GM23338 (cell line): ENCODE measurements at regions not wholly inside any gene's neighbourhood (a gene's known extent, or its start where the extent isn't known, plus 50 kb on each side); places are given as distances from the start of the nearest gene placed in this dataset.
A peak's percentile ranks its signal among the peaks of the same experiment; 100 is the strongest.

Experiments
- ATAC-seq: fragments of 200-7000 bp; cut with Tn5 transposase; 3 replicates; pipeline ENCODE4 v1.9.1; 2020
- DNase-seq: peaks from one replicate; pipeline ENCODE4 v3.0.0-alpha.2; 2015; ENCODE audit warnings: low spot score
- H2AFZ ChIP-seq: fragments of 200-600 bp; sonication (generic); 2 replicates; pipeline ENCODE4 v1.8.0; 2016; ENCODE audit warnings: antibody characterized with exemption, mild to moderate bottlenecking, moderate library complexity
- H3F3A ChIP-seq: fragments of 200-600 bp; sonication (generic); replicated peaks from 2 replicates; pipeline ENCODE4 v1.8.0; 2017; ENCODE audit warnings: antibody characterized with exemption, mixed run types, low read depth
- H3K27ac ChIP-seq: fragments of 200-600 bp; sonication (generic); 2 replicates; pipeline ENCODE4 v1.6.1; 2016; ENCODE audit warnings: low read depth
- H3K27me3 ChIP-seq: fragments of 200-600 bp; sonication (generic); 2 replicates; pipeline ENCODE4 v1.8.0; 2016; ENCODE audit warnings: mild to moderate bottlenecking, mixed run types, moderate library complexity; ENCODE audit not compliant: insufficient read depth
- H3K36me3 ChIP-seq: fragments of 200-600 bp; sonication (generic); 2 replicates; pipeline ENCODE4 v1.8.0; 2016; ENCODE audit warnings: mild to moderate bottlenecking; ENCODE audit not compliant: insufficient read depth
- H3K4me1 ChIP-seq: fragments of 200-600 bp; sonication (generic); 2 replicates; pipeline ENCODE4 v1.8.0; 2016; ENCODE audit warnings: mild to moderate bottlenecking, moderate library complexity; ENCODE audit not compliant: insufficient read depth
- H3K4me2 ChIP-seq: fragments of 200-600 bp; sonication (generic); 2 replicates; pipeline ENCODE4 v1.7.1; 2017; ENCODE audit warnings: mixed run types
- H3K4me3 ChIP-seq: fragments of 200-600 bp; sonication (generic); 2 replicates; pipeline ENCODE4 v1.6.1; 2016; ENCODE audit warnings: mixed run types
- H3K79me2 ChIP-seq: fragments of 200-600 bp; sonication (generic); replicated peaks from 2 replicates; pipeline ENCODE4 v1.8.0; 2017; ENCODE audit warnings: mild to moderate bottlenecking; ENCODE audit not compliant: insufficient read depth
- H3K9me2 ChIP-seq: fragments of 200-600 bp; sonication (generic); 2 replicates; pipeline ENCODE4 v1.8.0; 2017; ENCODE audit not compliant: insufficient read depth
- H4K20me1 ChIP-seq: fragments of 200-600 bp; sonication (generic); replicated peaks from 2 replicates; pipeline ENCODE4 v1.8.0; 2017; ENCODE audit warnings: mild to moderate bottlenecking; ENCODE audit not compliant: insufficient read depth
- H3K27ac Mint-ChIP-seq: 2 replicates; pipeline ENCODE4 v1.8.0; 2020; ENCODE audit warnings: inconsistent platforms, mild to moderate bottlenecking, moderate library complexity, mixed read lengths
- H3K27me3 Mint-ChIP-seq: 3 replicates; pipeline ENCODE4 v1.8.0; 2022; ENCODE audit warnings: low read depth, mild to moderate bottlenecking, moderate library complexity, mixed read lengths, inconsistent platforms; ENCODE audit not compliant: insufficient read depth, poor library complexity
- H3K36me3 Mint-ChIP-seq: 3 replicates; pipeline ENCODE4 v1.8.0; 2021; ENCODE audit warnings: low read depth, mild to moderate bottlenecking, inconsistent platforms, moderate library complexity, mixed read lengths
- H3K4me1 Mint-ChIP-seq: 3 replicates; pipeline ENCODE4 v1.8.0; 2020; ENCODE audit warnings: mild to moderate bottlenecking, inconsistent platforms, mixed read lengths
- H3K4me3 Mint-ChIP-seq: 3 replicates; pipeline ENCODE4 v1.8.0; 2021; ENCODE audit warnings: moderate library complexity, mild to moderate bottlenecking, inconsistent platforms, mixed read lengths
- H3K9me3 Mint-ChIP-seq: 3 replicates; pipeline ENCODE4 v1.8.0; 2020; ENCODE audit warnings: moderate library complexity, mild to moderate bottlenecking, inconsistent platforms, mixed read lengths
- CREB1 ChIP-seq: fragments of 250-450 bp; sonication (Bioruptor Pico); IDR thresholded peaks from 2 replicates; pipeline ENCODE4 v1.5.0; 2020; ENCODE audit warnings: low read depth, mild to moderate bottlenecking, moderate library complexity
- CTCF ChIP-seq, 2 experiments: fragments of 200-600 bp in 1 of 2; sonication (generic) in 1 of 2; conservative IDR thresholded peaks; 2 replicates each; pipeline versions ENCODE4 v1.5.1 to v1.6.1; 2016 to 2017; ENCODE audit warnings: antibody characterized with exemption in 2 of 2, low read depth in 2 of 2, mild to moderate bottlenecking in 2 of 2, moderate library complexity in 1 of 2
- EZH2 ChIP-seq: fragments of 200-600 bp; sonication (generic); IDR thresholded peaks from one replicate; pipeline ENCODE4 v1.8.0; 2017; ENCODE audit warnings: antibody characterized with exemption, mild to moderate bottlenecking, low read depth; ENCODE audit not compliant: unreplicated experiment
- JUNB ChIP-seq: IDR thresholded peaks from one replicate; pipeline ENCODE4 v1.6.1; 2016; ENCODE audit warnings: antibody characterized with exemption; ENCODE audit not compliant: unreplicated experiment
- NANOG ChIP-seq: IDR thresholded peaks from 2 replicates; pipeline ENCODE4 v1.6.1; 2016; ENCODE audit warnings: antibody characterized with exemption, borderline replicate concordance
- POLR2AphosphoS5 ChIP-seq: IDR thresholded peaks from 2 replicates; pipeline ENCODE4 v1.6.1; 2016; ENCODE audit warnings: antibody characterized with exemption, low read depth
- STAT1 ChIP-seq: IDR thresholded peaks from one replicate; pipeline ENCODE4 v1.6.1; 2016; ENCODE audit warnings: antibody characterized with exemption; ENCODE audit not compliant: unreplicated experiment
- ZNF114 ChIP-seq: fragments of 250-450 bp; sonication (Bioruptor Pico); IDR thresholded peaks from 2 replicates; pipeline ENCODE4 v1.5.0; 2020; ENCODE audit warnings: mild to moderate bottlenecking, moderate library complexity
- ZNF331 ChIP-seq: fragments of 250-450 bp; sonication (Bioruptor Pico); IDR thresholded peaks from 2 replicates; pipeline ENCODE4 v1.5.0; 2020; ENCODE audit warnings: low read depth, mild to moderate bottlenecking, moderate library complexity
- TF ChIP-seq, protein P1 (sequence below): fragments of 250-450 bp; sonication (Bioruptor Pico); IDR thresholded peaks from 2 replicates; pipeline ENCODE4 v1.5.0; 2020; ENCODE audit warnings: mild to moderate bottlenecking, moderate library complexity
- TF ChIP-seq, protein P2 (sequence below): IDR thresholded peaks from 2 replicates; pipeline ENCODE4 v1.6.1; 2016; ENCODE audit warnings: antibody characterized with exemption
- TF ChIP-seq, protein P3 (sequence below): IDR thresholded peaks from one replicate; pipeline ENCODE4 v1.6.1; 2018; ENCODE audit warnings: antibody characterized with exemption; ENCODE audit not compliant: unreplicated experiment

DNA sequence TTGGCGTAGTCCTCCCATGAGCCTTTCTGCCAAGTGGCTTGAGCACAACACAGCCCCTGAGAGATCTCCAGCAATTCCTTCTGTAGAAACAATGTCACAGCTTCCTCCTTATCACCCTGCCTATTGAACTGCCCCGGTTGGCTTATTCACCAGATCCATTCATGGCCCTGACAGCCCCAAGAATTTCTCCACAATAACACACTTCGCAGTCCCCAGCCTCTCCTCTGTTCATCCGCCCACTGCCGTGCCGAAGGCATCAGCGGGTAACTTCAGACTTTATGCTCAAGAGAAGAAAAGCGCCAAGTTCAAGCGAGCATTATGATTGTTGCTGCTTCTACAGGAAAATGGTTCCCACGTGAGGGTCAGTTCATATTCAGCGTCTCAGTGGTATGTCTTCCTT, 403.9 kb downstream of the VPS13C start:
- no peak overlapping the region for H3K27ac Mint-ChIP-seq
- H2AFZ ChIP-seq = 0 out of 2 replicates have a peak overlapping the region, but pooled peaks have one; percentile 38
- peaks cover 15% of the 10 kb centered on the region for H3K4me1 ChIP-seq
- no peak overlapping the region for H3K4me2 ChIP-seq
- no peaks in the 10 kb centered on the region for H3K36me3 ChIP-seq
- DNase-seq = no peak
- no peak overlapping the region for H3K4me3 ChIP-seq
- H3K36me3 Mint-ChIP-seq = no peaks in the 10 kb centered on the region
- no peak overlapping the region for H3K27ac ChIP-seq
- H3K27me3 Mint-ChIP-seq = peaks cover 4% of the 10 kb centered on the region
- no peaks in the 10 kb centered on the region for H3K27me3 ChIP-seq
- no peak for ATAC-seq
- no peaks in the 10 kb centered on the region for H3F3A ChIP-seq
- H3K4me1 Mint-ChIP-seq = peaks cover 29% of the 10 kb centered on the region
- no peaks in the 10 kb centered on the region for H3K79me2 ChIP-seq
- no peak overlapping the region for H3K4me3 Mint-ChIP-seq
- TF ChIP-seq CTCF (conservative IDR thresholded peaks at IDR 0.05; ENCODE audit: low read depth in 2 of 2) (no peak), ZNF331 (CRISPR knock-in tag) (no peak), ZNF114 (CRISPR knock-in tag) (no peak), CREB1 (CRISPR knock-in tag) (no peak), STAT1 (no peak), JUNB (no peak), POLR2AphosphoS5 (no peak), EZH2 (no peak), NANOG (no peak)
- TF ChIP-seq, protein P1, sequence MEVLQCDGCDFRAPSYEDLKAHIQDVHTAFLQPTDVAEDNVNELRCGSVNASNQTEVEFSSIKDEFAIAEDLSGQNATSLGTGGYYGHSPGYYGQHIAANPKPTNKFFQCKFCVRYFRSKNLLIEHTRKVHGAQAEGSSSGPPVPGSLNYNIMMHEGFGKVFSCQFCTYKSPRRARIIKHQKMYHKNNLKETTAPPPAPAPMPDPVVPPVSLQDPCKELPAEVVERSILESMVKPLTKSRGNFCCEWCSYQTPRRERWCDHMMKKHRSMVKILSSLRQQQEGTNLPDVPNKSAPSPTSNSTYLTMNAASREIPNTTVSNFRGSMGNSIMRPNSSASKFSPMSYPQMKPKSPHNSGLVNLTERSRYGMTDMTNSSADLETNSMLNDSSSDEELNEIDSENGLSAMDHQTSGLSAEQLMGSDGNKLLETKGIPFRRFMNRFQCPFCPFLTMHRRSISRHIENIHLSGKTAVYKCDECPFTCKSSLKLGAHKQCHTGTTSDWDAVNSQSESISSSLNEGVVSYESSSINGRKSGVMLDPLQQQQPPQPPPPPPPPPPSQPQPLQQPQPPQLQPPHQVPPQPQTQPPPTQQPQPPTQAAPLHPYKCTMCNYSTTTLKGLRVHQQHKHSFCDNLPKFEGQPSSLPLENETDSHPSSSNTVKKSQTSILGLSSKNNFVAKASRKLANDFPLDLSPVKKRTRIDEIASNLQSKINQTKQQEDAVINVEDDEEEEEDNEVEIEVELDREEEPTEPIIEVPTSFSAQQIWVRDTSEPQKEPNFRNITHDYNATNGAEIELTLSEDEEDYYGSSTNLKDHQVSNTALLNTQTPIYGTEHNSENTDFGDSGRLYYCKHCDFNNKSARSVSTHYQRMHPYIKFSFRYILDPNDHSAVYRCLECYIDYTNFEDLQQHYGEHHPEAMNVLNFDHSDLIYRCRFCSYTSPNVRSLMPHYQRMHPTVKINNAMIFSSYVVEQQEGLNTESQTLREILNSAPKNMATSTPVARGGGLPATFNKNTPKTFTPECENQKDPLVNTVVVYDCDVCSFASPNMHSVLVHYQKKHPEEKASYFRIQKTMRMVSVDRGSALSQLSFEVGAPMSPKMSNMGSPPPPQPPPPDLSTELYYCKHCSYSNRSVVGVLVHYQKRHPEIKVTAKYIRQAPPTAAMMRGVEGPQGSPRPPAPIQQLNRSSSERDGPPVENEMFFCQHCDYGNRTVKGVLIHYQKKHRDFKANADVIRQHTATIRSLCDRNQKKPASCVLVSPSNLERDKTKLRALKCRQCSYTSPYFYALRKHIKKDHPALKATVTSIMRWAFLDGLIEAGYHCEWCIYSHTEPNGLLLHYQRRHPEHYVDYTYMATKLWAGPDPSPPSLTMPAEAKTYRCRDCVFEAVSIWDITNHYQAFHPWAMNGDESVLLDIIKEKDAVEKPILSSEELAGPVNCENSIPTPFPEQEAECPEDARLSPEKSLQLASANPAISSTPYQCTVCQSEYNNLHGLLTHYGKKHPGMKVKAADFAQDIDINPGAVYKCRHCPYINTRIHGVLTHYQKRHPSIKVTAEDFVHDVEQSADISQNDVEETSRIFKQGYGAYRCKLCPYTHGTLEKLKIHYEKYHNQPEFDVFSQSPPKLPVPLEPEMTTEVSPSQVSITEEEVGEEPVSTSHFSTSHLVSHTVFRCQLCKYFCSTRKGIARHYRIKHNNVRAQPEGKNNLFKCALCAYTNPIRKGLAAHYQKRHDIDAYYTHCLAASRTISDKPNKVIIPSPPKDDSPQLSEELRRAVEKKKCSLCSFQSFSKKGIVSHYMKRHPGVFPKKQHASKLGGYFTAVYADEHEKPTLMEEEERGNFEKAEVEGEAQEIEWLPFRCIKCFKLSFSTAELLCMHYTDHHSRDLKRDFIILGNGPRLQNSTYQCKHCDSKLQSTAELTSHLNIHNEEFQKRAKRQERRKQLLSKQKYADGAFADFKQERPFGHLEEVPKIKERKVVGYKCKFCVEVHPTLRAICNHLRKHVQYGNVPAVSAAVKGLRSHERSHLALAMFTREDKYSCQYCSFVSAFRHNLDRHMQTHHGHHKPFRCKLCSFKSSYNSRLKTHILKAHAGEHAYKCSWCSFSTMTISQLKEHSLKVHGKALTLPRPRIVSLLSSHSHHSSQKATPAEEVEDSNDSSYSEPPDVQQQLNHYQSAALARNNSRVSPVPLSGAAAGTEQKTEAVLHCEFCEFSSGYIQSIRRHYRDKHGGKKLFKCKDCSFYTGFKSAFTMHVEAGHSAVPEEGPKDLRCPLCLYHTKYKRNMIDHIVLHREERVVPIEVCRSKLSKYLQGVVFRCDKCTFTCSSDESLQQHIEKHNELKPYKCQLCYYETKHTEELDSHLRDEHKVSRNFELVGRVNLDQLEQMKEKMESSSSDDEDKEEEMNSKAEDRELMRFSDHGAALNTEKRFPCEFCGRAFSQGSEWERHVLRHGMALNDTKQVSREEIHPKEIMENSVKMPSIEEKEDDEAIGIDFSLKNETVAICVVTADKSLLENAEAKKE (CRISPR knock-in tag) = no peak
- TF ChIP-seq, protein P2, sequence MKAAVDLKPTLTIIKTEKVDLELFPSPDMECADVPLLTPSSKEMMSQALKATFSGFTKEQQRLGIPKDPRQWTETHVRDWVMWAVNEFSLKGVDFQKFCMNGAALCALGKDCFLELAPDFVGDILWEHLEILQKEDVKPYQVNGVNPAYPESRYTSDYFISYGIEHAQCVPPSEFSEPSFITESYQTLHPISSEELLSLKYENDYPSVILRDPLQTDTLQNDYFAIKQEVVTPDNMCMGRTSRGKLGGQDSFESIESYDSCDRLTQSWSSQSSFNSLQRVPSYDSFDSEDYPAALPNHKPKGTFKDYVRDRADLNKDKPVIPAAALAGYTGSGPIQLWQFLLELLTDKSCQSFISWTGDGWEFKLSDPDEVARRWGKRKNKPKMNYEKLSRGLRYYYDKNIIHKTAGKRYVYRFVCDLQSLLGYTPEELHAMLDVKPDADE = no peak
- TF ChIP-seq, protein P3, sequence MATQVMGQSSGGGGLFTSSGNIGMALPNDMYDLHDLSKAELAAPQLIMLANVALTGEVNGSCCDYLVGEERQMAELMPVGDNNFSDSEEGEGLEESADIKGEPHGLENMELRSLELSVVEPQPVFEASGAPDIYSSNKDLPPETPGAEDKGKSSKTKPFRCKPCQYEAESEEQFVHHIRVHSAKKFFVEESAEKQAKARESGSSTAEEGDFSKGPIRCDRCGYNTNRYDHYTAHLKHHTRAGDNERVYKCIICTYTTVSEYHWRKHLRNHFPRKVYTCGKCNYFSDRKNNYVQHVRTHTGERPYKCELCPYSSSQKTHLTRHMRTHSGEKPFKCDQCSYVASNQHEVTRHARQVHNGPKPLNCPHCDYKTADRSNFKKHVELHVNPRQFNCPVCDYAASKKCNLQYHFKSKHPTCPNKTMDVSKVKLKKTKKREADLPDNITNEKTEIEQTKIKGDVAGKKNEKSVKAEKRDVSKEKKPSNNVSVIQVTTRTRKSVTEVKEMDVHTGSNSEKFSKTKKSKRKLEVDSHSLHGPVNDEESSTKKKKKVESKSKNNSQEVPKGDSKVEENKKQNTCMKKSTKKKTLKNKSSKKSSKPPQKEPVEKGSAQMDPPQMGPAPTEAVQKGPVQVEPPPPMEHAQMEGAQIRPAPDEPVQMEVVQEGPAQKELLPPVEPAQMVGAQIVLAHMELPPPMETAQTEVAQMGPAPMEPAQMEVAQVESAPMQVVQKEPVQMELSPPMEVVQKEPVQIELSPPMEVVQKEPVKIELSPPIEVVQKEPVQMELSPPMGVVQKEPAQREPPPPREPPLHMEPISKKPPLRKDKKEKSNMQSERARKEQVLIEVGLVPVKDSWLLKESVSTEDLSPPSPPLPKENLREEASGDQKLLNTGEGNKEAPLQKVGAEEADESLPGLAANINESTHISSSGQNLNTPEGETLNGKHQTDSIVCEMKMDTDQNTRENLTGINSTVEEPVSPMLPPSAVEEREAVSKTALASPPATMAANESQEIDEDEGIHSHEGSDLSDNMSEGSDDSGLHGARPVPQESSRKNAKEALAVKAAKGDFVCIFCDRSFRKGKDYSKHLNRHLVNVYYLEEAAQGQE = no peak
- no peaks in the 10 kb centered on the region for H4K20me1 ChIP-seq
- 0 out of 2 replicates have a peak, but pooled peaks cover 4% of the 10 kb centered on the region for H3K9me2 ChIP-seq
- H3K9me3 Mint-ChIP-seq = peaks cover 5% of the 10 kb centered on the region; the same call in 1 of the 3 replicates
